IMR-90 (cell line): ENCODE measurements at regions not wholly inside any gene's neighbourhood (a gene's known extent, or its start where the extent isn't known, plus 50 kb on each side); places are given as distances from the start of the nearest gene placed in this dataset.

Experiments
- ATAC-seq: fragments of 200-7000 bp; cut with Tn5 transposase; 2 replicates; pipeline ENCODE4 v1.9.1; 2020; ENCODE audit warnings: low read depth, mild to moderate bottlenecking, moderate library complexity
- BruUV-seq: library from RNA; stranded (reverse); fragments of 400-500 nt; replicated peaks from 2 replicates; lab custom pipeline; 2021; lab: Mats Ljungman, UMichigan
- CTCF ChIA-PET: fragments of 300-600 bp; formaldehyde crosslinking; extraction: SDS; loops from one replicate; lab custom pipeline; 2021; ENCODE audit warnings: antibody characterized with exemption; lab: Yijun Ruan, JAX
- POLR2A ChIA-PET: fragments of 300-600 bp; sonication (Branson Sonifier 250); formaldehyde crosslinking; loops from one replicate; lab custom pipeline; 2022; ENCODE audit warnings: antibody characterized with exemption; ENCODE audit not compliant: unreplicated experiment; lab: Charles Lee
- DNase-seq: peaks from one replicate; pipeline ENCODE4 v3.0.0; 2013
- H2AFZ ChIP-seq: replicated peaks from 2 replicates; pipeline ENCODE3; 2013; ENCODE audit warnings: low read length, mild to moderate bottlenecking; ENCODE audit not compliant: poor library complexity
- H2AK5ac ChIP-seq: 2 replicates; pipeline ENCODE4 v1.6.1; 2013; ENCODE audit warnings: low read depth, low read length, inconsistent platforms
- H2AK9ac ChIP-seq: replicated peaks from 2 replicates; pipeline ENCODE3; 2013; ENCODE audit warnings: mild to moderate bottlenecking, low read depth, low read length, moderate library complexity; ENCODE audit not compliant: poor library complexity
- H2BK120ac ChIP-seq: 2 replicates; pipeline ENCODE4 v1.6.1; 2013; ENCODE audit warnings: low read depth, low read length, inconsistent platforms
- H2BK15ac ChIP-seq: 3 replicates; pipeline ENCODE4 v1.6.1; 2013; ENCODE audit warnings: low read depth, low read length, inconsistent platforms
- H2BK20ac ChIP-seq: 2 replicates; pipeline ENCODE4 v1.6.1; 2013; ENCODE audit warnings: low read depth, mild to moderate bottlenecking, inconsistent platforms, low read length, moderate library complexity
- H2BK5ac ChIP-seq: 2 replicates; pipeline ENCODE4 v1.6.1; 2013; ENCODE audit warnings: mild to moderate bottlenecking, low read depth, low read length, inconsistent platforms; ENCODE audit not compliant: poor library complexity, severe bottlenecking
- H3K14ac ChIP-seq: replicated peaks from 2 replicates; pipeline ENCODE4 v1.6.1; 2013; ENCODE audit warnings: low read depth, low read length, inconsistent platforms
- H3K18ac ChIP-seq: 2 replicates; pipeline ENCODE4 v1.6.1; 2013; ENCODE audit warnings: low read depth, low read length, control low read depth
- H3K23ac ChIP-seq: 2 replicates; pipeline ENCODE4 v1.6.1; 2013; ENCODE audit warnings: low read depth, low read length, inconsistent platforms
- H3K27ac ChIP-seq: 2 replicates; pipeline ENCODE4 v1.5.1; 2013; ENCODE audit warnings: mild to moderate bottlenecking, control low read depth, low read length; ENCODE audit not compliant: insufficient read depth
- H3K27me3 ChIP-seq: 2 replicates; pipeline ENCODE4 v1.6.1; 2013; ENCODE audit warnings: low read length; ENCODE audit not compliant: control insufficient read depth, insufficient read depth
- H3K36me3 ChIP-seq: 2 replicates; pipeline ENCODE4 v1.6.1; 2013; ENCODE audit warnings: low read length, mixed read lengths; ENCODE audit not compliant: control insufficient read depth, insufficient read depth
- H3K4ac ChIP-seq: 2 replicates; pipeline ENCODE4 v1.6.1; 2013; ENCODE audit warnings: low read depth, low read length, inconsistent platforms
- H3K4me1 ChIP-seq: 2 replicates; pipeline ENCODE4 v1.6.1; 2013; ENCODE audit warnings: low read length, mixed read lengths; ENCODE audit not compliant: control insufficient read depth, insufficient read depth
- H3K4me2 ChIP-seq: 2 replicates; pipeline ENCODE4 v1.6.1; 2013; ENCODE audit warnings: low read depth, mild to moderate bottlenecking, control low read depth, low read length, moderate library complexity
- H3K4me3 ChIP-seq: 2 replicates; pipeline ENCODE4 v1.5.1; 2013; ENCODE audit warnings: low read depth, mild to moderate bottlenecking, control low read depth, low read length, moderate library complexity; ENCODE audit not compliant: insufficient read depth
- H3K56ac ChIP-seq: 2 replicates; pipeline ENCODE4 v1.6.1; 2013; ENCODE audit warnings: low read length, inconsistent platforms; ENCODE audit not compliant: insufficient read depth; ENCODE audit errors: extremely low read depth
- H3K79me1 ChIP-seq, 2 experiments: 2 replicates each; pipeline ENCODE4 v1.6.1; 2013; ENCODE audit warnings: low read length in 2 of 2, inconsistent platforms in 1 of 2, low read depth in 1 of 2
- H3K9ac ChIP-seq: 2 replicates; pipeline ENCODE4 v1.6.1; 2013; ENCODE audit warnings: low read depth, low read length, control low read depth
- H3K9me1 ChIP-seq: 2 replicates; pipeline ENCODE4 v1.6.1; 2013; ENCODE audit warnings: low read length, inconsistent platforms; ENCODE audit not compliant: insufficient read depth
- H3K9me3 ChIP-seq: 2 replicates; pipeline ENCODE4 v1.6.1; 2013; ENCODE audit warnings: low read length; ENCODE audit not compliant: control insufficient read depth, insufficient read depth
- H4K20me1 ChIP-seq: 2 replicates; pipeline ENCODE4 v1.6.1; 2013; ENCODE audit warnings: low read length, inconsistent platforms; ENCODE audit not compliant: insufficient read depth
- H4K5ac ChIP-seq: 2 replicates; pipeline ENCODE4 v1.6.1; 2013; ENCODE audit warnings: mild to moderate bottlenecking, low read depth, low read length, control low read depth
- H4K8ac ChIP-seq, 2 experiments: 2 replicates each; pipeline ENCODE4 v1.6.1; 2013; ENCODE audit warnings: low read depth in 2 of 2, low read length in 2 of 2, control low read depth in 1 of 2, inconsistent platforms in 1 of 2
- H4K91ac ChIP-seq: 2 replicates; pipeline ENCODE4 v1.6.1; 2013; ENCODE audit warnings: low read depth, low read length, inconsistent platforms; ENCODE audit not compliant: insufficient read depth
- BHLHE40 ChIP-seq: fragments of 150-350 bp; IDR thresholded peaks from 2 replicates; pipeline ENCODE4 v1.6.1; 2016; ENCODE audit warnings: mild to moderate bottlenecking, low read depth, low read length
- CEBPB ChIP-seq: IDR thresholded peaks from 2 replicates; pipeline ENCODE4 v1.6.1; 2012; ENCODE audit warnings: low read depth, low read length, improper control_type of control experiment
- CHD1 ChIP-seq: IDR thresholded peaks from 2 replicates; pipeline ENCODE4 v1.6.1; 2012; ENCODE audit warnings: low read depth, low read length, improper control_type of control experiment
- FOS ChIP-seq: fragments of 150-350 bp; IDR thresholded peaks from 2 replicates; pipeline ENCODE4 v1.6.1; 2016; ENCODE audit warnings: low read depth, low read length
- MAFK ChIP-seq: IDR thresholded peaks from 2 replicates; pipeline ENCODE4 v1.6.1; 2012; ENCODE audit warnings: low read depth, low read length, improper control_type of control experiment
- MAZ ChIP-seq: IDR thresholded peaks from 2 replicates; pipeline ENCODE4 v1.6.1; 2012; ENCODE audit warnings: low read depth, mild to moderate bottlenecking, low read length, improper control_type of control experiment, moderate library complexity, borderline replicate concordance
- MXI1 ChIP-seq: IDR thresholded peaks from 2 replicates; pipeline ENCODE4 v1.6.1; 2012; ENCODE audit warnings: low read depth, mild to moderate bottlenecking, low read length, moderate library complexity, borderline replicate concordance
- NFE2L2 ChIP-seq: fragments of 150-350 bp; IDR thresholded peaks from 2 replicates; pipeline ENCODE4 v1.6.1; 2016; ENCODE audit warnings: low read depth, mild to moderate bottlenecking, low read length
- POLR2A ChIP-seq: IDR thresholded peaks from 2 replicates; pipeline ENCODE4 v1.6.1; 2012; ENCODE audit warnings: mild to moderate bottlenecking, low read depth, low read length
- RAD21 ChIP-seq: IDR thresholded peaks from 2 replicates; pipeline ENCODE4 v1.6.1; 2012; ENCODE audit warnings: low read length, improper control_type of control experiment
- RCOR1 ChIP-seq: IDR thresholded peaks from 2 replicates; pipeline ENCODE4 v1.6.1; 2012; ENCODE audit warnings: mild to moderate bottlenecking, low read length, improper control_type of control experiment; ENCODE audit not compliant: insufficient replicate concordance
- RFX5 ChIP-seq: IDR thresholded peaks from 2 replicates; pipeline ENCODE4 v1.8.0; 2012; ENCODE audit warnings: low read depth, mild to moderate bottlenecking, low read length, moderate library complexity
- SMC3 ChIP-seq: fragments of 150-350 bp; IDR thresholded peaks from 2 replicates; pipeline ENCODE4 v1.6.1; 2016; ENCODE audit warnings: low read depth, mild to moderate bottlenecking, antibody characterized with exemption, low read length, moderate library complexity
- WGBS, 2 experiments: methylation state at CpG; one replicate each; pipeline versions ENCODE4 v1.1.5 to v1.1.7; 2013; ENCODE audit warnings: missing lambda C conversion rate in 2 of 2; ENCODE audit not compliant: insufficient read length in 1 of 2; ENCODE audit errors: extremely low coverage in 2 of 2; 5-methylcytosine and 5-hydroxymethylcytosine counted together
- dilution Hi-C: fragments of 300-500 bp; cut with HindIII; formaldehyde crosslinking; loops from one replicate; pipeline ENCODE4 v1.14.3; 2018; ENCODE audit warnings: low sequenced_read_pairs; ENCODE audit not compliant: unreplicated experiment
- in situ Hi-C: fragments of 300-500 bp; cut with MboI; formaldehyde crosslinking; loops from 3 replicates; pipeline ENCODE4 v1.14.3; 2019; ENCODE audit warnings: low sequenced_read_pairs, inconsistent platforms, mixed read lengths
- intact Hi-C: fragments of 100-400 bp; cut with micrococcal nuclease; formaldehyde crosslinking; loops from 2 replicates; pipeline ENCODE4 v1.10.0; 2022
- TF ChIP-seq, protein P1 (sequence below): fragments of 150-350 bp; IDR thresholded peaks from 2 replicates; pipeline ENCODE4 v1.6.1; 2016; ENCODE audit warnings: low read depth, mild to moderate bottlenecking, low read length, moderate library complexity, borderline replicate concordance
- TF ChIP-seq, protein P2 (sequence below): conservative IDR thresholded peaks from 2 replicates; pipeline ENCODE4 v1.5.1; 2012; ENCODE audit warnings: mild to moderate bottlenecking, low read depth, low read length, improper control_type of control experiment

DNA sequence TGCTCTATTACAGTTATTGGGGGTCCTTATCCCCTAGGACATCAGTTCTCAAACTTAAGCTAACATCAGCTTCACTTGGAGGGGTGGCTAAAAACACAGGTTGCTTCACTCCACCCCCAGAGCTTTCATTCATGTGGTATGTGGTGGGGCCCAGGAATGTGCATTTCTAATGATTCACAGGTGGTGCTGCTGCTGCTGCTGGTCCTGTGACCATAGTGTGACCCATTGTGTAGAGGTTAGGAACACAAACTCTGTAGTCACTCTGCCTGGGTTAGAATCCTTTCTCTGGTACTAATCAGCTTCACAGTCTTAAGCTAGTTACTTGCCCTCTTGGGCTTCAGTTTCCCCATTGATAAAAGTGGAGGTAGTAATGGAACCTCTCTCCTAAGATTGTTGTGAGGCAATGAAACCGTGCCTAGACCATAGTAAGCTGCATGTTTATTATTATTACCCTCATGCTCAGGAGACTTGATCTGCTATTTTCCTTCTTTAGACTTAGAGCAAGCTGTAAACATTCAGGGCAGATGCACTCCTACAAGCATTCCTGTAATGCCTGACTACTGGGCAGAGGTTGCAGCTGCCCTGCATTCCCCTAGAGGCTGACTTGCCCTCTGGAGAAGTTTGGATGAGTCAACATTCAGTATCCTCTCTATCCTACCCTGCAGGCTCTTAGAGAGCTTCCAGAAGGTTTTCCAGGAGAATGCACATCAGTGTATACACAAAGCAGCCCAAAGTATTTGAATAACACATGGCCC lies 94.1 kb upstream of the ACSL4 start:
- H2BK120ac ChIP-seq, result peak overlapping the region; percentile 88
- in situ Hi-C loops (no loop called here), intact Hi-C loops (loop anchor here (1.0 to 2.0 kb wide), 3 partner anchors 13 to 94 kb away; partner anchors contain the start of gene ACSL4), dilution Hi-C loops (no loop called here)
- H2AK9ac ChIP-seq, result peak overlapping the region; percentile 44
- peak overlapping the region; percentile 44 for H4K5ac ChIP-seq
- H3K4me3 ChIP-seq, result no peak overlapping the region
- peak overlapping the region; percentile 25; the same call in 1 of the 2 replicates for H3K56ac ChIP-seq
- peak overlapping the region; percentile 81 for H2AK5ac ChIP-seq
- peak overlapping the region; percentile 59 for H3K23ac ChIP-seq
- peak overlapping the region; percentile 70 for H3K18ac ChIP-seq
- peak; percentile 96 for ATAC-seq
- no peaks in the 10 kb centered on the region for H3K79me1 ChIP-seq
- peak overlapping the region; percentile 90 for H3K14ac ChIP-seq
- H3K9ac ChIP-seq, result no peak overlapping the region
- H2BK20ac ChIP-seq, result peak overlapping the region; percentile 93
- H3K4ac ChIP-seq, result peak overlapping the region; percentile 94
- H3K4me2 ChIP-seq, result peak overlapping the region; percentile 47
- peak overlapping the region; percentile 58 to 79; a peak in 3 of 4 replicates for H4K8ac ChIP-seq
- peaks cover 3% of the 10 kb centered on the region for H3K27me3 ChIP-seq
- POLR2A ChIA-PET, result no interaction called here
- peak; percentile 89 for DNase-seq
- H2BK15ac ChIP-seq, result peak overlapping the region; percentile 79; the same call in 2 of the 3 replicates
- BruUV-seq, result no TSS peak
- H3K9me3 ChIP-seq, result no peaks in the 10 kb centered on the region
- H2AFZ ChIP-seq, result no peak overlapping the region
- peaks cover 13% of the 10 kb centered on the region for H3K9me1 ChIP-seq
- H3K36me3 ChIP-seq, result no peaks in the 10 kb centered on the region
- H4K91ac ChIP-seq, result peak overlapping the region; percentile 76
- peak overlapping the region; percentile 62 for H2BK5ac ChIP-seq
- peak overlapping the region; percentile 88 for H3K27ac ChIP-seq
- WGBS, 2 experiments, result no CpG with 5 or more reads among the region's 1 CpG
- CTCF ChIA-PET, result interaction anchor here (0.8 to 1.8 kb wide), 7 partner anchors 11 to 114 kb away, joined by 3 to 9 read pairs (median 4); no protein-coding TSS in a partner anchor
- peaks cover 13% of the 10 kb centered on the region for H3K4me1 ChIP-seq
- peaks cover 4% of the 10 kb centered on the region; the same call in 1 of the 2 replicates for H4K20me1 ChIP-seq
- TF ChIP-seq CHD1, result no peak
- TF ChIP-seq, protein P1, sequence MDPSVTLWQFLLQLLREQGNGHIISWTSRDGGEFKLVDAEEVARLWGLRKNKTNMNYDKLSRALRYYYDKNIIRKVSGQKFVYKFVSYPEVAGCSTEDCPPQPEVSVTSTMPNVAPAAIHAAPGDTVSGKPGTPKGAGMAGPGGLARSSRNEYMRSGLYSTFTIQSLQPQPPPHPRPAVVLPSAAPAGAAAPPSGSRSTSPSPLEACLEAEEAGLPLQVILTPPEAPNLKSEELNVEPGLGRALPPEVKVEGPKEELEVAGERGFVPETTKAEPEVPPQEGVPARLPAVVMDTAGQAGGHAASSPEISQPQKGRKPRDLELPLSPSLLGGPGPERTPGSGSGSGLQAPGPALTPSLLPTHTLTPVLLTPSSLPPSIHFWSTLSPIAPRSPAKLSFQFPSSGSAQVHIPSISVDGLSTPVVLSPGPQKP, result no peak
- TF ChIP-seq RCOR1, result no peak
- TF ChIP-seq MAZ, result no peak
- no peak for TF ChIP-seq NFE2L2
- no peak for TF ChIP-seq MXI1
- TF ChIP-seq POLR2A, result no peak
- TF ChIP-seq SMC3, result no peak
- TF ChIP-seq, protein P2, sequence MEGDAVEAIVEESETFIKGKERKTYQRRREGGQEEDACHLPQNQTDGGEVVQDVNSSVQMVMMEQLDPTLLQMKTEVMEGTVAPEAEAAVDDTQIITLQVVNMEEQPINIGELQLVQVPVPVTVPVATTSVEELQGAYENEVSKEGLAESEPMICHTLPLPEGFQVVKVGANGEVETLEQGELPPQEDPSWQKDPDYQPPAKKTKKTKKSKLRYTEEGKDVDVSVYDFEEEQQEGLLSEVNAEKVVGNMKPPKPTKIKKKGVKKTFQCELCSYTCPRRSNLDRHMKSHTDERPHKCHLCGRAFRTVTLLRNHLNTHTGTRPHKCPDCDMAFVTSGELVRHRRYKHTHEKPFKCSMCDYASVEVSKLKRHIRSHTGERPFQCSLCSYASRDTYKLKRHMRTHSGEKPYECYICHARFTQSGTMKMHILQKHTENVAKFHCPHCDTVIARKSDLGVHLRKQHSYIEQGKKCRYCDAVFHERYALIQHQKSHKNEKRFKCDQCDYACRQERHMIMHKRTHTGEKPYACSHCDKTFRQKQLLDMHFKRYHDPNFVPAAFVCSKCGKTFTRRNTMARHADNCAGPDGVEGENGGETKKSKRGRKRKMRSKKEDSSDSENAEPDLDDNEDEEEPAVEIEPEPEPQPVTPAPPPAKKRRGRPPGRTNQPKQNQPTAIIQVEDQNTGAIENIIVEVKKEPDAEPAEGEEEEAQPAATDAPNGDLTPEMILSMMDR, result peak; percentile 17; the same call in 1 of the 2 replicates
- TF ChIP-seq BHLHE40, result peak; percentile 81
- no peak for TF ChIP-seq RFX5
- 0 out of 2 replicates have a peak, but pooled peaks have one; percentile 28 for TF ChIP-seq FOS
- no peak for TF ChIP-seq MAFK
- TF ChIP-seq RAD21, result peak; percentile 8; the same call in 1 of the 2 replicates
- peak; percentile 57; the same call in 1 of the 2 replicates for TF ChIP-seq CEBPB
